ENCODE measurements at regions not wholly inside any gene's neighbourhood (a gene's known extent, or its start where the extent isn't known, plus 50 kb on each side); places are given as distances from the start of the nearest gene placed in this dataset.

DNA sequence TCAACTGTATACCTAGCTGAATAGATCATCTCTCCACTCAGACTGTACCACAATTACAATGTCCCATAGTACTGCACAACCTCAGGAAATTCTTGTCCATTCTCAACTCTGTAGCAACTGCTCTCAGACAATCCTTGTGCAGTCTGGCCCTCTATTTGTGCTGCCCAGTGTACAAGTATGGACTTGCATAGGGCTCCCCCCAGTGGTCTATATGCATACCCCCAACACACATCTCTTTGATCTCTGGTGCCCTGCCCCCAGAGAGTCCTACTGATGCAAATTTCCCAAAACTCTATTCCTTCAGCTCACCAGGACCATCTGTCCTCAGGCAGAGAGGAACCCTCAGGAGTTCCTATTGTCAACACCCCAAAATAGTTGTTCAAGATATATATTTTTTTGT, 205.3 kb downstream of the SLCO4C1 start (continued):
- peak; percentile 63 for TF ChIP-seq RAD21 (IDR thresholded peaks at IDR 0.05; ENCODE audit: low read length)
- peak; percentile 22; the same call in 1 of the 2 replicates for TF ChIP-seq SMC3 (IDR thresholded peaks at IDR 0.05; ENCODE audit: low read depth, low read length)
- TF ChIP-seq, protein P1, sequence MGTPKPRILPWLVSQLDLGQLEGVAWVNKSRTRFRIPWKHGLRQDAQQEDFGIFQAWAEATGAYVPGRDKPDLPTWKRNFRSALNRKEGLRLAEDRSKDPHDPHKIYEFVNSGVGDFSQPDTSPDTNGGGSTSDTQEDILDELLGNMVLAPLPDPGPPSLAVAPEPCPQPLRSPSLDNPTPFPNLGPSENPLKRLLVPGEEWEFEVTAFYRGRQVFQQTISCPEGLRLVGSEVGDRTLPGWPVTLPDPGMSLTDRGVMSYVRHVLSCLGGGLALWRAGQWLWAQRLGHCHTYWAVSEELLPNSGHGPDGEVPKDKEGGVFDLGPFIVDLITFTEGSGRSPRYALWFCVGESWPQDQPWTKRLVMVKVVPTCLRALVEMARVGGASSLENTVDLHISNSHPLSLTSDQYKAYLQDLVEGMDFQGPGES (IDR thresholded peaks at IDR 0.05; ENCODE audit: low read depth, low read length): no peak

DNA sequence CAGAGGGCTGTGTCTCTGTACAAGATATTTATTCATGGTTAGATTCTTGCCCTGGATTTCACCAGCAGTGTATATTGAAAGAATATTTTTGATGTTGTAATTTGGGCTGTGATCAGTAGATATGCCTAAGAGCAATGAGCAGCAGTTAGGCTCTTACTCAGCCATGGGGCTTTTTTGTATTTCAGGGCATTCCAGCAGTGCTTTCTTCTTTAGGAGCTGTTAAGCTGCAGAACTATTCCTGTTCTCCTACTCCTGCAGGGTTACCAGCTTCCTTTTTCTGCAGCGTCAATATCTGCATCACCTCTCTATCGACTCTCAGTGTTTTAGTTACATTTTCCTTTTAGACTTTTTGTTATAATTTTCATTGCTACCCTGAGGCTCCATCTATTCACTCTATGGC, 206.2 kb downstream of the SLCO4C1 start:
- Histone ChIP-seq H3F3A (replicated peaks; ENCODE audit: insufficient read depth) (no peaks in the 10 kb centered on the region), H3K4me2 (no peak overlapping the region), H3K4me1 (ENCODE audit: control insufficient read depth in 1 of 2, insufficient read depth in 2 of 2, low read depth in 1 of 2, low read length in 1 of 2) (no peaks in the 10 kb centered on the region; a peak in 1 of 4 replicates), H4K20me1 (ENCODE audit: insufficient read depth) (no peaks in the 10 kb centered on the region), H3K4me3 (ENCODE audit: low read depth in 2 of 2, low read length in 1 of 2) (no peak overlapping the region), H3K27ac (ENCODE audit: low read depth in 2 of 2, low read length in 1 of 2) (no peak overlapping the region), H2AFZ (ENCODE audit: low read depth) (no peak overlapping the region), H3K9me2 (no peaks in the 10 kb centered on the region), H3K9me3 (no peaks in the 10 kb centered on the region), H3K27me3 (ENCODE audit: insufficient read depth) (no peaks in the 10 kb centered on the region), H3K9ac (no peak overlapping the region), H3K79me2 (ENCODE audit: insufficient read depth) (no peaks in the 10 kb centered on the region), H3K36me3 (replicated peaks in 1 of 2; ENCODE audit: control insufficient read depth in 1 of 2, insufficient read depth in 2 of 2, low read length in 1 of 2) (no peaks in the 10 kb centered on the region)
- 53% methylated on average over 2 of the region's 2 CpGs for WGBS (ENCODE audit: low lambda C conversion rate)
- CTCF ChIA-PET: interaction anchor here (0.7 to 3.9 kb wide), 10 partner anchors 8 to 147 kb away, joined by 3 to 29 read pairs (median 4); no protein-coding TSS in a partner anchor
- TF ChIP-seq EZH2phosphoT487 (IDR thresholded peaks at IDR 0.05; ENCODE audit: borderline replicate concordance, low read depth) (no peak), MXI1 (IDR thresholded peaks at IDR 0.05; ENCODE audit: low read depth, low read length) (no peak), NRF1 (IDR thresholded peaks at IDR 0.05; ENCODE audit: low read depth, low read length) (no peak), GATA2 (CRISPR knock-in tag; IDR thresholded peaks at IDR 0.05) (no peak), YY1 (IDR thresholded peaks at IDR 0.05; ENCODE audit: low read depth) (no peak), ELF1 (IDR thresholded peaks at IDR 0.05) (no peak), RXRA (IDR thresholded peaks at IDR 0.05; ENCODE audit: borderline replicate concordance, low read depth) (no peak), GABPA (IDR thresholded peaks at IDR 0.05; ENCODE audit: low read depth) (no peak), FOSL2 (IDR thresholded peaks at IDR 0.05; ENCODE audit: borderline replicate concordance, low read depth) (no peak), RCOR1 (IDR thresholded peaks at IDR 0.05; ENCODE audit: low read length) (no peak), SMC3 (IDR thresholded peaks at IDR 0.05; ENCODE audit: low read depth, low read length) (no peak), EP300 (IDR thresholded peaks at IDR 0.05; ENCODE audit: borderline replicate concordance in 1 of 2, low read depth in 1 of 2, low read length in 1 of 2) (no peak)
- TF ChIP-seq, protein P2, sequence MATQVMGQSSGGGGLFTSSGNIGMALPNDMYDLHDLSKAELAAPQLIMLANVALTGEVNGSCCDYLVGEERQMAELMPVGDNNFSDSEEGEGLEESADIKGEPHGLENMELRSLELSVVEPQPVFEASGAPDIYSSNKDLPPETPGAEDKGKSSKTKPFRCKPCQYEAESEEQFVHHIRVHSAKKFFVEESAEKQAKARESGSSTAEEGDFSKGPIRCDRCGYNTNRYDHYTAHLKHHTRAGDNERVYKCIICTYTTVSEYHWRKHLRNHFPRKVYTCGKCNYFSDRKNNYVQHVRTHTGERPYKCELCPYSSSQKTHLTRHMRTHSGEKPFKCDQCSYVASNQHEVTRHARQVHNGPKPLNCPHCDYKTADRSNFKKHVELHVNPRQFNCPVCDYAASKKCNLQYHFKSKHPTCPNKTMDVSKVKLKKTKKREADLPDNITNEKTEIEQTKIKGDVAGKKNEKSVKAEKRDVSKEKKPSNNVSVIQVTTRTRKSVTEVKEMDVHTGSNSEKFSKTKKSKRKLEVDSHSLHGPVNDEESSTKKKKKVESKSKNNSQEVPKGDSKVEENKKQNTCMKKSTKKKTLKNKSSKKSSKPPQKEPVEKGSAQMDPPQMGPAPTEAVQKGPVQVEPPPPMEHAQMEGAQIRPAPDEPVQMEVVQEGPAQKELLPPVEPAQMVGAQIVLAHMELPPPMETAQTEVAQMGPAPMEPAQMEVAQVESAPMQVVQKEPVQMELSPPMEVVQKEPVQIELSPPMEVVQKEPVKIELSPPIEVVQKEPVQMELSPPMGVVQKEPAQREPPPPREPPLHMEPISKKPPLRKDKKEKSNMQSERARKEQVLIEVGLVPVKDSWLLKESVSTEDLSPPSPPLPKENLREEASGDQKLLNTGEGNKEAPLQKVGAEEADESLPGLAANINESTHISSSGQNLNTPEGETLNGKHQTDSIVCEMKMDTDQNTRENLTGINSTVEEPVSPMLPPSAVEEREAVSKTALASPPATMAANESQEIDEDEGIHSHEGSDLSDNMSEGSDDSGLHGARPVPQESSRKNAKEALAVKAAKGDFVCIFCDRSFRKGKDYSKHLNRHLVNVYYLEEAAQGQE (IDR thresholded peaks at IDR 0.05; ENCODE audit: low read depth, low read length): no peak
- TF ChIP-seq, protein P1 (IDR thresholded peaks at IDR 0.05; ENCODE audit: low read depth, low read length): no peak
- TF ChIP-seq, protein P3, sequence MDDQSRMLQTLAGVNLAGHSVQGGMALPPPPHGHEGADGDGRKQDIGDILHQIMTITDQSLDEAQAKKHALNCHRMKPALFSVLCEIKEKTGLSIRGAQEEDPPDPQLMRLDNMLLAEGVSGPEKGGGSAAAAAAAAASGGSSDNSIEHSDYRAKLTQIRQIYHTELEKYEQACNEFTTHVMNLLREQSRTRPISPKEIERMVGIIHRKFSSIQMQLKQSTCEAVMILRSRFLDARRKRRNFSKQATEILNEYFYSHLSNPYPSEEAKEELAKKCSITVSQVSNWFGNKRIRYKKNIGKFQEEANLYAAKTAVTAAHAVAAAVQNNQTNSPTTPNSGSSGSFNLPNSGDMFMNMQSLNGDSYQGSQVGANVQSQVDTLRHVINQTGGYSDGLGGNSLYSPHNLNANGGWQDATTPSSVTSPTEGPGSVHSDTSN (IDR thresholded peaks at IDR 0.05): no peak
- TF ChIP-seq, protein P4, sequence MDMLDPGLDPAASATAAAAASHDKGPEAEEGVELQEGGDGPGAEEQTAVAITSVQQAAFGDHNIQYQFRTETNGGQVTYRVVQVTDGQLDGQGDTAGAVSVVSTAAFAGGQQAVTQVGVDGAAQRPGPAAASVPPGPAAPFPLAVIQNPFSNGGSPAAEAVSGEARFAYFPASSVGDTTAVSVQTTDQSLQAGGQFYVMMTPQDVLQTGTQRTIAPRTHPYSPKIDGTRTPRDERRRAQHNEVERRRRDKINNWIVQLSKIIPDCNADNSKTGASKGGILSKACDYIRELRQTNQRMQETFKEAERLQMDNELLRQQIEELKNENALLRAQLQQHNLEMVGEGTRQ (IDR thresholded peaks at IDR 0.05; ENCODE audit: borderline replicate concordance, low read depth, low read length): no peak
- TF ChIP-seq, protein P5, sequence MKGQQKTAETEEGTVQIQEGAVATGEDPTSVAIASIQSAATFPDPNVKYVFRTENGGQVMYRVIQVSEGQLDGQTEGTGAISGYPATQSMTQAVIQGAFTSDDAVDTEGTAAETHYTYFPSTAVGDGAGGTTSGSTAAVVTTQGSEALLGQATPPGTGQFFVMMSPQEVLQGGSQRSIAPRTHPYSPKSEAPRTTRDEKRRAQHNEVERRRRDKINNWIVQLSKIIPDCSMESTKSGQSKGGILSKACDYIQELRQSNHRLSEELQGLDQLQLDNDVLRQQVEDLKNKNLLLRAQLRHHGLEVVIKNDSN (IDR thresholded peaks at IDR 0.05; ENCODE audit: borderline replicate concordance, low read depth): no peak
- TF ChIP-seq, protein P6, sequence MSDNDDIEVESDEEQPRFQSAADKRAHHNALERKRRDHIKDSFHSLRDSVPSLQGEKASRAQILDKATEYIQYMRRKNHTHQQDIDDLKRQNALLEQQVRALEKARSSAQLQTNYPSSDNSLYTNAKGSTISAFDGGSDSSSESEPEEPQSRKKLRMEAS (IDR thresholded peaks at IDR 0.05; ENCODE audit: low read depth): no peak
- no peak for DNase-seq
- POLR2A ChIA-PET: no interaction called here

Measured in SK-N-SH (cell line).